IMR-90 (cell line): ENCODE measurements at regions not wholly inside any gene's neighbourhood (a gene's known extent, or its start where the extent isn't known, plus 50 kb on each side); places are given as distances from the start of the nearest gene placed in this dataset.

Source experiments
- CEBPB ChIP-seq: IDR thresholded peaks from 2 replicates; pipeline ENCODE4 v1.6.1; 2012; ENCODE audit warnings: low read depth, low read length, improper control_type of control experiment
- CHD1 ChIP-seq: IDR thresholded peaks from 2 replicates; pipeline ENCODE4 v1.6.1; 2012; ENCODE audit warnings: low read depth, low read length, improper control_type of control experiment
- CTCF ChIP-seq: conservative IDR thresholded peaks from 2 replicates; pipeline ENCODE4 v1.5.1; 2012; ENCODE audit warnings: mild to moderate bottlenecking, low read depth, low read length, improper control_type of control experiment
- FOS ChIP-seq: fragments of 150-350 bp; IDR thresholded peaks from 2 replicates; pipeline ENCODE4 v1.6.1; 2016; ENCODE audit warnings: low read depth, low read length
- MAFK ChIP-seq: IDR thresholded peaks from 2 replicates; pipeline ENCODE4 v1.6.1; 2012; ENCODE audit warnings: low read depth, low read length, improper control_type of control experiment
- MAZ ChIP-seq: IDR thresholded peaks from 2 replicates; pipeline ENCODE4 v1.6.1; 2012; ENCODE audit warnings: low read depth, mild to moderate bottlenecking, low read length, improper control_type of control experiment, moderate library complexity, borderline replicate concordance
- POLR2A ChIP-seq: IDR thresholded peaks from 2 replicates; pipeline ENCODE4 v1.6.1; 2012; ENCODE audit warnings: mild to moderate bottlenecking, low read depth, low read length
- RAD21 ChIP-seq: IDR thresholded peaks from 2 replicates; pipeline ENCODE4 v1.6.1; 2012; ENCODE audit warnings: low read length, improper control_type of control experiment
- RCOR1 ChIP-seq: IDR thresholded peaks from 2 replicates; pipeline ENCODE4 v1.6.1; 2012; ENCODE audit warnings: mild to moderate bottlenecking, low read length, improper control_type of control experiment; ENCODE audit not compliant: insufficient replicate concordance
- RFX5 ChIP-seq: IDR thresholded peaks from 2 replicates; pipeline ENCODE4 v1.8.0; 2012; ENCODE audit warnings: low read depth, mild to moderate bottlenecking, low read length, moderate library complexity
- SMC3 ChIP-seq: fragments of 150-350 bp; IDR thresholded peaks from 2 replicates; pipeline ENCODE4 v1.6.1; 2016; ENCODE audit warnings: low read depth, mild to moderate bottlenecking, antibody characterized with exemption, low read length, moderate library complexity
- USF2 ChIP-seq: fragments of 150-350 bp; IDR thresholded peaks from 2 replicates; pipeline ENCODE4 v1.6.1; 2017; ENCODE audit warnings: mild to moderate bottlenecking, antibody characterized with exemption, low read length, low read depth

GRCh38 chr4:92183825-92184224 lies 119.9 kb upstream of the GRID2 start:
- TF ChIP-seq CTCF (no peak), POLR2A (no peak), SMC3 (no peak), RFX5 (no peak), MAFK (no peak), MAZ (no peak), FOS (no peak), CHD1 (no peak), USF2 (no peak), CEBPB (no peak), RAD21 (no peak), RCOR1 (no peak)
